ENCODE measurements at regions not wholly inside any gene's neighbourhood (a gene's known extent, or its start where the extent isn't known, plus 50 kb on each side); places are given as distances from the start of the nearest gene placed in this dataset.
A peak's percentile ranks its signal among the peaks of the same experiment; 100 is the strongest.

DNA sequence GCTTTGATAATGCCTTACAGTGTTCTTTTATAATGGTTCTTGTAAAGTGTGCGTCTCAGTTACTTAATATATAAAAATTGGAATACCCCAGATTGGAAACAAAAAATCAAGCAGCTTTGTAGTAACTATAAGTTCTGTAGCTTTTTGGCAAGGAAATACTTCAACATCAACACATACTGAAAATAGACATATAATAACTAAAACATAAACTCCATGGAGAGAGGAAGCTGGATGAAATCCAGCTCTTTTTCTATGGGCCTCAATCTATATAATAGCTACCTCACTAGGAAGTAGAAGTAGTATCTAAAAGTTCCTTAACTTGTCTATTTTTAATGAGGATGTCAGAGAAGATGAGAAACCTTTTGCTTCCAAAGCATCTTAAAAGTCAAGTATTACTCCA lies 313.3 kb upstream of the NFIA start:
- no peak for DNase-seq (ENCODE audit: low read depth)
- no peak overlapping the region for H3K4me3 ChIP-seq (ENCODE audit: low read depth, low read length)
- TF ChIP-seq, protein P1, sequence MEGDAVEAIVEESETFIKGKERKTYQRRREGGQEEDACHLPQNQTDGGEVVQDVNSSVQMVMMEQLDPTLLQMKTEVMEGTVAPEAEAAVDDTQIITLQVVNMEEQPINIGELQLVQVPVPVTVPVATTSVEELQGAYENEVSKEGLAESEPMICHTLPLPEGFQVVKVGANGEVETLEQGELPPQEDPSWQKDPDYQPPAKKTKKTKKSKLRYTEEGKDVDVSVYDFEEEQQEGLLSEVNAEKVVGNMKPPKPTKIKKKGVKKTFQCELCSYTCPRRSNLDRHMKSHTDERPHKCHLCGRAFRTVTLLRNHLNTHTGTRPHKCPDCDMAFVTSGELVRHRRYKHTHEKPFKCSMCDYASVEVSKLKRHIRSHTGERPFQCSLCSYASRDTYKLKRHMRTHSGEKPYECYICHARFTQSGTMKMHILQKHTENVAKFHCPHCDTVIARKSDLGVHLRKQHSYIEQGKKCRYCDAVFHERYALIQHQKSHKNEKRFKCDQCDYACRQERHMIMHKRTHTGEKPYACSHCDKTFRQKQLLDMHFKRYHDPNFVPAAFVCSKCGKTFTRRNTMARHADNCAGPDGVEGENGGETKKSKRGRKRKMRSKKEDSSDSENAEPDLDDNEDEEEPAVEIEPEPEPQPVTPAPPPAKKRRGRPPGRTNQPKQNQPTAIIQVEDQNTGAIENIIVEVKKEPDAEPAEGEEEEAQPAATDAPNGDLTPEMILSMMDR (IDR thresholded peaks at IDR 0.05; ENCODE audit: insufficient read depth, low read depth, low read length, missing control alignments) = no peak

GRCh38 chr1:60765204-60765603 lies 317.2 kb upstream of the NFIA start:
- peak; percentile 35 for DNase-seq (ENCODE audit: low read depth)
- TF ChIP-seq, protein P1 (IDR thresholded peaks at IDR 0.05; ENCODE audit: insufficient read depth, low read depth, low read length, missing control alignments) = peak; percentile 53
- no peak overlapping the region for H3K4me3 ChIP-seq (ENCODE audit: low read depth, low read length)

GRCh38 chr1:60764489-60764888 lies 317.9 kb upstream of the NFIA start:
- no peak for DNase-seq (ENCODE audit: low read depth)
- TF ChIP-seq, protein P1 (IDR thresholded peaks at IDR 0.05; ENCODE audit: insufficient read depth, low read depth, low read length, missing control alignments) = no peak
- no peak overlapping the region for H3K4me3 ChIP-seq (ENCODE audit: low read depth, low read length)

DNA sequence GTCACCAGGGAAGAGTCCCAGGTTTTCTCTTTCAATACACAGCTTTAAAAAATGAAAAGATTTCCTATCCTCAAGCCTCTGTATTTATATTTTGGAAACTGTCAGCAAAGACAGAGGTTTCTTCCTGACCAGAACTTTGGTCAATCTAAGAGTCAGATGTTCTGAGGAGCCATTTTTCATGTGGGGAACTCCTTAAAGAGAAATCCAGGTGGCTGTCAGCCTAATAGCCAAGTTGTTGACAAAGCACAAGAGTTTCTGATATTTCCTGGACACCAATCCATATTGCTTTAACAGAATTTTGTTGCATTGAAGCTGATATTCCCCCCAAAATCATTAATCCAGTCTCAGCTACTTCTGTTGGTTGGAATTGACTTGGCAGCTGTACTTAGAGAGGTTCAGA lies 318.6 kb upstream of the NFIA start:
- no peak overlapping the region for H3K4me3 ChIP-seq (ENCODE audit: low read depth, low read length)
- DNase-seq (ENCODE audit: low read depth) = no peak
- TF ChIP-seq, protein P1 (IDR thresholded peaks at IDR 0.05; ENCODE audit: insufficient read depth, low read depth, low read length, missing control alignments) = no peak

DNA sequence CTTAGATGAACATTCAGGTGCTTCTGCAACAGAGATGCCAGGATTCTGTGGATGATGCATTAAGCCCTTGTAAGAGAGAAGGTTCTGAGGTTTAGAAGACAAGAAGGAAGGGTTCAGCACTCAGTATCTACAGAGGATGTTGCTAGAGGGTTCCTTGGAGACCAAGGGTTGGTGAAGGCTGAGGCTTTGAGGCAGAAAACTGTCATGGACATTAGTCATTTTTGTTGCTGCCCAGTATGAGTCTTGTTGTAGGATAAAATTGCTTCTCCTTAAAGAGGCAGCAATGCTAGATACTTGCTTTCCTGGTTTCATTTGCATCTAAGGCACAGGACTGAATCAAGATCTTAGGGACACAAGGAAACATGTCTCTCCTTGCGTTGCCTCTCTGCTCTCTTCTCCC lies 319.4 kb upstream of the NFIA start:
- H3K4me3 ChIP-seq (ENCODE audit: low read depth, low read length) = no peak overlapping the region
- TF ChIP-seq, protein P1 (IDR thresholded peaks at IDR 0.05; ENCODE audit: insufficient read depth, low read depth, low read length, missing control alignments) = no peak
- no peak for DNase-seq (ENCODE audit: low read depth)

- H3K4me3 ChIP-seq (ENCODE audit: low read depth, low read length) = no peak overlapping the region
- DNase-seq (ENCODE audit: low read depth) = no peak
- TF ChIP-seq, protein P1 (IDR thresholded peaks at IDR 0.05; ENCODE audit: insufficient read depth, low read depth, low read length, missing control alignments) = no peak
Measured at GRCh38 chr1:60762176-60762575, 320.2 kb upstream of the NFIA start.

DNA sequence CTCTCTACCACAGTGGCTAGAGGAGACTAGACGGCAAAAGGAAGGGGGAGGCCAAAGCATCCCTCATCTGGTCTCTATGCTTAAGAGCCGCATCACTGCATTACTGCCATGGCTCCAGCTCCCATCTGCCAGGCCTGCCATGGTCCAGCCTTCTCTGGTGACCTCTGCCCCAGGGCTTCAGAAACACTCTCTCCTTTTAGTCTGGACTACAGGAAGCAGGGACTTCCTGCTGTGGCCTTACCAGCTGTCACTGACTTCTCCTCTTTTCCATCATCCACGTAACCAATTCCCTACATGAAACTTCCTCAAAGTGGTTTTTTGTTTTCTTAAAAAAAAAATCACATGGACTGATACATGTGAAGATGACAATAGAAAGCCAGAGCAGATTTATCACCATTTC lies 323.1 kb upstream of the NFIA start:
- no peak for DNase-seq (ENCODE audit: low read depth)
- TF ChIP-seq, protein P1 (IDR thresholded peaks at IDR 0.05; ENCODE audit: insufficient read depth, low read depth, low read length, missing control alignments) = no peak

More for the DNA sequence above, 323.1 kb upstream of the NFIA start:
- no peak overlapping the region for H3K4me3 ChIP-seq (ENCODE audit: low read depth, low read length)
